Prostate gland (tissue), 2 donors: ENCODE measurements at regions not wholly inside any gene's neighbourhood (a gene's known extent, or its start where the extent isn't known, plus 50 kb on each side); places are given as distances from the start of the nearest gene placed in this dataset.

ENCODE experiments used
- DNase-seq: peaks from one replicate; pipeline ENCODE4 v3.0.0-alpha.2; 2019; ENCODE audit warnings: low spot score
- H3K27ac ChIP-seq, 2 donors: fragments of 200-600 bp; sonication (generic); 2 replicates each; pipeline ENCODE4 v1.5.1; 2017 to 2019
- H3K27me3 ChIP-seq: fragments of 200-600 bp; sonication (generic); replicated peaks from 2 replicates; pipeline ENCODE4 v1.5.1; 2019; ENCODE audit not compliant: insufficient read depth
- H3K36me3 ChIP-seq, 2 donors: fragments of 200-600 bp; sonication (generic); 1 replicate in 1 of 2; 2 replicates in 1 of 2; pipeline versions ENCODE4 v1.5.1 to v1.8.1; 2017 to 2019
- H3K4me1 ChIP-seq: fragments of 200-600 bp; sonication (generic); replicated peaks from 2 replicates; pipeline ENCODE4 v1.5.1; 2019
- H3K4me3 ChIP-seq, 2 donors: fragments of 200-600 bp; sonication (generic); 2 replicates each; pipeline ENCODE4 v1.5.1; 2017 to 2019
- H3K9me3 ChIP-seq: fragments of 200-600 bp; sonication (generic); 2 replicates; pipeline ENCODE4 v1.5.1; 2017
- CTCF ChIP-seq, 4 experiments: fragments of 200-600 bp in 2 of 4; fragments of 450-650 bp in 2 of 4; sonication (generic) in 2 of 4; IDR thresholded peaks; 1 replicate in 3 of 4; 2 replicates in 1 of 4; pipeline ENCODE4 v1.5.1; 2016 to 2019; ENCODE audit warnings: antibody characterized with exemption in 4 of 4, mild to moderate bottlenecking in 2 of 4, moderate library complexity in 2 of 4
- POLR2A ChIP-seq: fragments of 450-650 bp; IDR thresholded peaks from one replicate; pipeline ENCODE4 v1.6.1; 2016; ENCODE audit warnings: antibody characterized with exemption, mild to moderate bottlenecking
- POLR2AphosphoS5 ChIP-seq: sonication (generic); formaldehyde crosslinking; IDR thresholded peaks from one replicate; pipeline ENCODE4 v1.6.1; 2017; ENCODE audit warnings: antibody characterized with exemption
- WGBS: methylation state at CpG from one replicate; pipeline ENCODE4 v1.1.5; 2018; 5-methylcytosine and 5-hydroxymethylcytosine counted together
- intact Hi-C: fragments of 100-400 bp; cut with DNase I; formaldehyde crosslinking; loops from one replicate; pipeline ENCODE4 v1.14.2; 2022

- intact Hi-C loops: no loop called here
Observed at GRCh38 chr5:40043916-40044315, 619.1 kb upstream of the DAB2 start.

GRCh38 chr5:40041452-40041851, 616.7 kb upstream of the DAB2 start:
- 79% methylated on average over 1 of the region's 1 CpG for WGBS
- Histone ChIP-seq H3K4me3 (no peak overlapping the region), H3K27ac (no peak overlapping the region), H3K4me1 (no peaks in the 10 kb centered on the region), H3K27me3 (no peaks in the 10 kb centered on the region), H3K36me3 (no peaks in the 10 kb centered on the region), H3K9me3 (no peaks in the 10 kb centered on the region)
- TF ChIP-seq POLR2A: no peak
- TF ChIP-seq CTCF (IDR thresholded peaks at IDR 0.05): no peak
- TF ChIP-seq POLR2AphosphoS5: no peak
- no peak for DNase-seq
- intact Hi-C loops: no loop called here

More at GRCh38 chr5:40043916-40044315, 619.1 kb upstream of the DAB2 start:
- H3K4me3 ChIP-seq: no peak overlapping the region
- 95% methylated on average over 8 of the region's 8 CpGs for WGBS
- no peaks in the 10 kb centered on the region for H3K27me3 ChIP-seq
- H3K4me1 ChIP-seq: no peaks in the 10 kb centered on the region
- H3K27ac ChIP-seq: no peak overlapping the region
- H3K36me3 ChIP-seq: no peaks in the 10 kb centered on the region
- H3K9me3 ChIP-seq: no peaks in the 10 kb centered on the region
- TF ChIP-seq POLR2A: no peak
- no peak for TF ChIP-seq CTCF (IDR thresholded peaks at IDR 0.05)
- TF ChIP-seq POLR2AphosphoS5: no peak
- DNase-seq: no peak

- Histone ChIP-seq H3K36me3 (no peaks in the 10 kb centered on the region), H3K27ac (no peak overlapping the region), H3K4me1 (no peaks in the 10 kb centered on the region), H3K9me3 (no peaks in the 10 kb centered on the region), H3K27me3 (no peaks in the 10 kb centered on the region), H3K4me3 (no peak overlapping the region)
- no peak for DNase-seq
- 94% methylated on average over 2 of the region's 2 CpGs for WGBS
- intact Hi-C loops: no loop called here
- TF ChIP-seq POLR2A (no peak), POLR2AphosphoS5 (no peak), CTCF (IDR thresholded peaks at IDR 0.05) (no peak)
Observed at GRCh38 chr5:40037713-40038112, 612.9 kb upstream of the DAB2 start.

GRCh38 chr5:40034441-40034840, 609.7 kb upstream of the DAB2 start:
- Histone ChIP-seq H3K27me3 (no peaks in the 10 kb centered on the region), H3K27ac (no peak overlapping the region), H3K36me3 (no peaks in the 10 kb centered on the region), H3K4me3 (no peak overlapping the region), H3K4me1 (no peaks in the 10 kb centered on the region), H3K9me3 (no peaks in the 10 kb centered on the region)
- intact Hi-C loops: no loop called here
- TF ChIP-seq CTCF (IDR thresholded peaks at IDR 0.05) (no peak), POLR2A (no peak), POLR2AphosphoS5 (no peak)
- no peak for DNase-seq
- 89% methylated on average over 2 of the region's 2 CpGs for WGBS

- Histone ChIP-seq H3K36me3 (no peaks in the 10 kb centered on the region), H3K27ac (no peak overlapping the region), H3K9me3 (no peaks in the 10 kb centered on the region), H3K27me3 (no peaks in the 10 kb centered on the region), H3K4me3 (no peak overlapping the region), H3K4me1 (no peaks in the 10 kb centered on the region)
- 65% methylated on average over 3 of the region's 3 CpGs for WGBS
- TF ChIP-seq POLR2A (no peak), CTCF (IDR thresholded peaks at IDR 0.05) (no peak), POLR2AphosphoS5 (no peak)
- intact Hi-C loops: no loop called here
- DNase-seq: no peak
Observed at GRCh38 chr5:40033411-40033810, 608.6 kb upstream of the DAB2 start.
